Activated T-cell treated with anti-CD3 and anti-CD28 coated beads, Interleukin-2, amount 50 U/mL, for 48 hours (primary cell): ENCODE measurements at regions not wholly inside any gene's neighbourhood (a gene's known extent, or its start where the extent isn't known, plus 50 kb on each side); places are given as distances from the start of the nearest gene placed in this dataset.
A peak's percentile ranks its signal among the peaks of the same experiment; 100 is the strongest.
"Not testable (repeated sequence)": the region's sequence is repeated elsewhere in the genome, so short reads cannot be mapped to it uniquely, and the experiment has no call there.

Source experiments
- DNase-seq, 2 experiments: peaks; one replicate each; pipeline ENCODE4 v3.0.0-alpha.2; 2020

DNA sequence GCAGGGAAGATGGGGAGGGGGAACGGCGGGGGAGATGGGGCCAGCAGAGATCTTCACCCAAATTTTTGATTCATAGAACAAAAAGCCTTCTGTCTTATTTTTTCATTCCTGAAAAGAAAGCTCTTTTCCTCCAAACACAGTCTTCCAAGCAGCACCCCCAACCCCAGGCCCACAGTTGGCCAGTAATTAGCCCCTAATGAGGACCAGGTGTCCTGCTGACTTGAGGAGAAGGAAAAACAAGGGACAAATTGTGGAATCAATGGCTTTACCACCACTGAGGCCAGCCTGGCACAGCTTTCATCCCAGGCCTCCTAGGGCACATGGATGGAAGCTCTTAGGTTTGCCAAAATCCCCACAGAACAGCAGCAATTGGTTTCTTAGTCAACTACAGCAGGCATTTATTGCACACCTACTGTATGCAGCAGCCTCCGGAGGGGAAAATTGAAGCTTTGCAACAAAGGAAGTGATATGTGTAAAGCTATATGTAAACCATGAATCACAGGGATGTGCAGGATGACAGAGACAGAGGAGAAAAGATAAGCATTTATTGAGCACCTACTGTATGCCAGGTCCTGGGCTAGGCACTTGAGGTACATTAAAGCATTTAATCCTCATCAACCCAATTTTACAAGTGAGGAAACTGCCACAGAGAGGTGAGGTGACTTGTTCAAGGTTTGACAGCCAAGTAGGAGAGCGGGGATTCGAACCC is 199.5 kb downstream of the TBC1D2B start:
- DNase-seq = no peak

GRCh38 chr15:77876107-77876820 is 201.2 kb downstream of the TBC1D2B start:
- DNase-seq = not testable (repeated sequence)

DNA sequence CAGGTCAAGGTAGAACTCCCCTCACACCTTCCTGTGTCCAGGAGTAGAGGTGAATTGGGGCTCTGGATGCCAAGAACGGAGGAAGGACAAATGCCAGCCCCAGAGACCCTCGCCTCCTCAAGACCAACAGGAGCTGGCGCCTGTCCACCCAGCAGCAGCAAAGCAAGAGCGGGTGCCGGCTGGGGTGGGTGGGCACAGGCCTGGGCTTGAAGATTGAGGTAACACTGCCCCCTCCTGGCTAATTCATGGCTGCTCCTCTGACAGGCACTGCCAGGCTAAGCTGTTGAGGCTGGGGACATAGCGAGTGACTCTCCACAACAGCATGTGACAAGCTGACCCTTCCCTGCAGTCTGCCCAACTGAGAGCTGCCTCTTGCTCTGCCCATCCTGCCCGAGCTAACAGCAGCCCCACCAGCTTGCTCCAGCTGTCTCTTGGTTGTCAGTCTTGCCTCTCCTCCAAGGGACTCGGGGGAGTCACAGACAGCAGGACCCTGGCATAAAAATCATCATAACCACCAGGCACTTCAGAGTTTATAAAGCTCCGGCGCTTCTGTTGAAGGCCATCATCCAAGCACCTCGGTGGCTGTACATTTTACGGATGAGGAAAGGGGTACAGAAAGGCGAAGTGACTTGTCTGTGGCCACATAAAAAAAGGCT is 202.3 kb downstream of the TBC1D2B start:
- DNase-seq = peak; percentile 53 to 64

- DNase-seq = no peak
Observed at GRCh38 chr15:77874063-77874462, 203.4 kb downstream of the TBC1D2B start.

- DNase-seq = not testable (repeated sequence)
Observed at GRCh38 chr15:77872521-77873425, 204.7 kb downstream of the TBC1D2B start.

DNA sequence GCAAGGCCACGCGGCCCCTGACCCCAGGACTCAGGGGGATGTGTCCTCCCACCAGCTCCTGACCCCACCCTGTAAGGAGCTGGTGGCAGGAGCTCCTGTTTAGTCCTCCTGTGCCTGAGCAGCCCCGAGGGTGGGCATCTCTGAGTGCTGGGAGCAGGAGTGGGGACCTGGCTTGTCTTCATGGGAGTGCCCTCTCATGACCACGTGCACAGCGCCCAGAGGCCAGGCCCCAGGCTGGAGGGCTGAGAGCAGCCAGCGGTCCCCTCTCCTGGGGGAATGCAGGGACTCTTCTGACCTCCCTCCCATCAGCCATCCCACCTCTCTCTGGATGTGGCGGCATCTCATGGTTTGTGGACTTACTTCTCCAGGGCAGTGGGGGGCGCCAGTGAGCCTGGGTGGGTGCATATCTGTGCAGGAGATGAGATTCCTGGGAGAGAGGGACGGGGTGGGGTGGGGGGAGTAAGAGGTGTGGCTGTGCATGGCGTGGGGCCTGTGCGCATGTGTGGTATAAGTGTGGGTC is 205.6 kb downstream of the TBC1D2B start:
- no peak for DNase-seq

DNA sequence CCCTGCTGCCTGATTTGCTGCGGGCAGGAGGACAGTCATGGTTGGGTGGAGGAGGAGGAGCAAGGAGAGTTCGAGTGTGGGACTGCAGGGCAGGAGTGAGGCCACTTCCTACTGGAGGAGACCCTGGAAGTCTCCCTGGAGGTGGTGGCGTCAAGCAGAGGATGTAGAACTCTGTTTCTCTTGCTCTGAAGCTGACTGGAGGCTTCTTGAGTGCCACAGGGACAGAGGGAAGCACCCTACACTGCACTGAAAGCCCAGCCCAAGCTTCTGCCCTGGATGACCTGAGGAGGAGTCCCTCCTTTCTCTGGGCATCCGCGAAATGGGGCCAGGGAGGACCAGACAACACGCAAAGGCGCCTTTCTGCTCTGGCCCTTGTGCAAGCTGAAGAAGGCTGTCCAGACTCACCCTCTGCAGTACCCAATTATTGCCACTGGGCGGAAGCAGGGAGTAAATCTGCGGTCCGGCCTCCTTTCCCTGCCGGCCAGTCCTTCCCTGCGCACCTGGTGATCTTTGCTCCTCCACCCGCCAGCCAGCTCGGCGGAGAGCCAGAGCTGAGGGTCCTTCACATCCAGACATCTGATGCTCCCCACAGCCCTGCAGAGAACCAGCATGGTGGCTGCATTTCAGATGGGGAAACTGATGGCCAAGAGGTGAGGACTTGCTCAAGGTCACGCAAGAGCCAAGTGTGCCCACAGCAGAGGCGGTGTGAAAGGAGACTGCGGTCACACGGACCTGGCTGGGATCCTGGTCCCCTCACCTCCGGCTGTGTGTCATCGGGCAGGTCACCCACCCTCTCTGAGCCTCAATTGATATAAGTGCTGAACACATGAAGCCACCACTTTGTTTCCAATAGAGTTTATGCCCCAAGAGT is 207.1 kb downstream of the TBC1D2B start:
- peak; percentile 65 to 74 for DNase-seq

DNA sequence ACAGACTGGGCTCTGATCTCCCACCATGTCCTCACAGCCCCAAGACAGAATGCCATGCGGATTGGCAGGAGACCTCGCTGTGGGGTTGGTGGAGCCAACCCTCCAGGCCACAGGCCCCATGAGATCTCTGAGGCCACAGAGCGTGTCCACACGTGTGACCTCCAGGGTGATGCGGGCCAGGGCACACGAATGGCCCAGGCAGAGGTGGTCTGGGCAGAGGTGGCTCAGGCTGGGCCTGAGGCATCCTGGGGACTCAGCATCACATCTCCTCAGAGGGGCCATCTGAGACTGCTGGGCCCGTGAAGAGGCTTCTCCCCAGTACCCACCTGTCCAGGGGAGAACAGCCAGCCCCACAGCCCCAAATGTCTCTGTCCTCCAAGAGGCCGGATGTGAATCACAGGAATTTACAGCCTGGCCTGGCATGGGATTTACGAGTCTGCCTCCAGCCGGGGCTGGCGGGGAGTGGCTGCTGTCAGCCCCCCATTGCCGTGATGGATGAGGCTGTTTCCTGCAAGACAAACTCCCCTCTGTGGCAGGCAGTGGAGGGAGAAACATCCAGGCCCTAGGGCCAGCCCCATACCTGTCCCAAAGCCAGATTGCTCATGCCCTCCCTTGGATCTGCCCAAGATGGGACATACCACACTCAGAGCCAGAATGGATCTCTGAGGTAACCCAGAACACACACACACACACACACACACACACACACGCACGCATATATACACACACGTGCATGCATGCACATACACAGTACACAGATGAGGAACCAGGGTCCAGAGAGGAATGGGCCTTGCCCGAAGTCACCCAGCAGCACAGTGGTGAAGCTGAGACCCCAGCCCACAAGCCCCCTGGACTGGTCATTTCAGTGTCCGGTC is 208.3 kb downstream of the TBC1D2B start:
- no peak for DNase-seq

DNA sequence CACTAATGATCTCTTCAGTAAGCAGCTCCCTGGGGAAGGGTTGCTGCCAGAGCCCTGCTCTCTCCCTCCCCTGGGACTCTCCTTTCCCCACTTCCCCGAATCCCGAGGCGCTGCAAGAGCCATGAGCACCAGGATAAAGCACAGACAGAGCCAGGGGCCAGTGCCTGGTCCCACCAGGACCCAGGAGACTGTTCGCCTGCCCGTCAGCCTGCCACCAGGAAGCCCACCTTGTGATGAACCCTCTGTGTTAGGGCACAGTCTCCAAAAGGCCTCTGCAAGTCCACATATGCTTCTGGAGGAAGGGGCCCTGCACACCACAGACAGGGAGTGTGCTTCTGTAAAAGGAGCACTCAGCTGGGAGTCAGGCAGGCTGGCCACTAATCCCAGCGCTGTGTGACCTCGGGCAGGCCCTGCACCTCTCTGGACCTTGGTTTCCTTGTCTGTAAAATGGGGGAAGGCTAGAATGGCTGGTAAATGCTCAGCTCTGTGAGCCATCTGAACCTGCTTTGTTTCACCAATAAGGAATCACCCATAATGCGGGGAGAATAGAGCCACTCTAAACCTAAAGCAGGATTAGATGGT is 209.4 kb downstream of the TBC1D2B start:
- not testable (repeated sequence) for DNase-seq

DNA sequence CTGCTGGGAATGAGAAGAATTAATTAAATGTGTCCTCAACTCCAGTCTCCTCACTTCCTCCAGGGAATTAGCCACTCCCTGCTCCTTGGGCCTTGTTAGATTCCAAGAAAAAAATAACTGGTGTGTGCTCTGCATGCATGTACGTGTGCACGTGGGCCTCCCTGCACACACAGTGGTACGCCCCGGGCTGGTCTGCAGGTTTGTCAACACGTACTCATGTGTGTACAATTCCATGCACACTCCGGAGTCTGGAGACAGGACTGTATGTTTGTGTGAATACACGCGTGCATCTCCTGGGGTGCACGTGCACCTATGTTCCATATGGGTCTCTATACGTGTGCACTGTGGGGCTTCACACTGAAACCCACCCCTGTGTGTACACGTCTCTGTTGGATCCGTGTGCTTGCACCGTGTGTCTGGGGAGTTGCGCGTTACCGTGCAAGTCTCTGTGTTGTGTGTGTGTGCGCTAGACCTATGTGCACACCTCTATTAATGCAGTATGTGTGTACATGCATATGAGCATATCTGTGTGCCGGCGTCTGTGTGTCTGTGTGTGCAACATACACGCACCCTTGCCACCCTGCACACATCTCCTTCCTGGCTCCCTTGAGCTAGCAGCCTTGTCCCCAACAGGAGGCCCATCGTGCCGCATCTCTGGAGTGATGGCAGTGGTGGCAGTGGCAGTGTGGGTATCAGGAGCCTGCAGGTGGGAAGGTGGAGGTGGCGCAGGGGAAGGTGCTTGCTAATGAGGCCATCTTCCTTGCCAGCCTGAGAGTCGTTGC is 210.1 kb downstream of the TBC1D2B start:
- DNase-seq = no peak

- no peak for DNase-seq
Observed at GRCh38 chr15:77866596-77867125, 210.8 kb downstream of the TBC1D2B start.

- DNase-seq = no peak
Observed at GRCh38 chr15:77866186-77866585, 211.3 kb downstream of the TBC1D2B start.

DNA sequence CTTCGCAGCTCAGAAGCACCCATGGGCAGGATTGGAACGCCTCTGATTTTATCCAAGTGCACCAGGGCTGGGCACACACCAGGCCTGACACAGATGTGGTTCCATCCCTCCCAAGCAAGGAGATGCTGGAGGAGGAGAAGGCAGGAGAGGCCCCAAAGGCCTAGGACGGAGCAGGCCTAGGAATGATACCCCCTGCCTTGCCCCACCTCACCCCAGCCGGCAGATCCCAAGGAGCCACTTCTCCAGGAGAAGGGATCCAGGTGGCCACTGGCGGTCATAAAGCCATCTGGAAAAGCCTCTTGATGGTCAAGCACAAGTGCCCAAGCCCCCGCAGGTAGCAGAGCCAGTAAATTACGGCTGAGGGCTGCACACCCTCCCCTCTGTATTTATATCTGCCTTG is 211.8 kb downstream of the TBC1D2B start:
- DNase-seq = no peak

- no peak for DNase-seq
Observed at GRCh38 chr15:77865106-77865610, 212.4 kb downstream of the TBC1D2B start.

DNA sequence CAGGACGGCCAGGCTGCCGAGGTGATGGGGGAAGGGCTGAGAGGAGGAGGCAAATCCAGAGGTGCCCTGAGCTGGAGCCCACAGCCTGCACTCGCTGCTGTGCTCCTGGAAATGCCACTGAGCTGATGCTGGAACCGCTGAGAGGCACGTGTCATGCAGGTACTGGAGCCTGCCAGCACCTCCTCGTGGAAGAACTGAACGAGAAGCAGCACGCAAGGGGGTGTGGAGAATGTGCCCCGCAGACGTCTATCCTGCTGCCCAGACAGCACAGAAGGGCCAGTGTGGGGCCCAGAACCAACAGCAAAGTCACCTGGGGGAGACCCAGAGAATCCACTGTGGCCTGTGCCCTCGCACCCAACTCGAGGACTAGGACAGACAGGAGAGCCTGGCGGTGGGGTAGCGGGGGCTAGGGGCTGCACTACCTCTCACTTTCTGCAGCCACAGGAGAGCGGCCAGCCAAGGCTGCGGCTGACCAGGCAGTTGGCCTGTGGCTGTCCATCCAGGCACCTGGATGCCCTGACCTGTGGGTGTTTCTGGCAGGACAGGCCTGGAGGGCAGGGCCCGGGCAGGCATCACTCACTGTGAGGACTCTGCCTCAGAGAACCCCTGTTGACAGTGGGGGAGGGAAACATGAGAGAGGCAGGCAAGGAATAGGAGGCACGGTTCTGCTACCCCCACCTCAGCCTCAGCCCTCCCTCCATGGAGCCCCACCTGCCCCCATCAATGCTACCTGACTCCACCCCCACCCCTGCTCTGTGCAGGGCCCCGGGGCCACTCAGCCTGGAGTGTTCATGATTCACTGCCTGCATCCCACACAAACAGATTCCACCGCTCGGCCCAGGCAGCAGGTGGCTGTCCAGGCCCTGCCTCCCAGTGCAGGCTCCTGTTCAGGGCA is 213.1 kb downstream of the TBC1D2B start:
- DNase-seq = no peak

DNA sequence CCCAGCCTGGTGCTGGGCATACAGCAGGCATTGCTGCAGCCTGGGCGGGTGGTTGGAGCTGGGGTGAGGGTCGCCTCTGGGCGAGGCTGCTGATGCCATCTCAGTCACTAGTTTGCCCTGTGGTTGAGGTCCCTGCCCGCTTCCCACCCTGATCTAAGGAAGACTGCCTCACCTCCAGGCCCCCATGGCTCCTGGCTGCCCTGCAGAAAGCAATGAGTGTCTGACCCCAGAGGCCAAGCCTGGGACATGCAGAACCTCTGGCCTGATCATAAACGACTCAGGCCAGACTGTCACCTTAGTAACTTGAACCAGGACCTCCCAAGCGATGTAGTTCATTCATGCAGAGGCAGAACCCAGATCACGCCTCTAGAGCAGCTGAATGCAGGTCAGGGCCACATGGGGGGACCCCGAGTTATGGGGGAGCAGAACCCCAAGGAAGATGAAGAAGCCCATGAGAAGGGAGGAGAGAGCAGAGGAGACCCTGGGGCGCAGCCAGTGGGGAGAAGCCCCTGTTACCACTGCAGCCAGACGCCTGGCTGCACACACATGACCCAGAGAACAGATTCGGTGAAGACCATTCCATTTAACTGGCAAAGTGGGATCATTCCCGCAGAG is 213.9 kb downstream of the TBC1D2B start:
- DNase-seq = no peak

DNA sequence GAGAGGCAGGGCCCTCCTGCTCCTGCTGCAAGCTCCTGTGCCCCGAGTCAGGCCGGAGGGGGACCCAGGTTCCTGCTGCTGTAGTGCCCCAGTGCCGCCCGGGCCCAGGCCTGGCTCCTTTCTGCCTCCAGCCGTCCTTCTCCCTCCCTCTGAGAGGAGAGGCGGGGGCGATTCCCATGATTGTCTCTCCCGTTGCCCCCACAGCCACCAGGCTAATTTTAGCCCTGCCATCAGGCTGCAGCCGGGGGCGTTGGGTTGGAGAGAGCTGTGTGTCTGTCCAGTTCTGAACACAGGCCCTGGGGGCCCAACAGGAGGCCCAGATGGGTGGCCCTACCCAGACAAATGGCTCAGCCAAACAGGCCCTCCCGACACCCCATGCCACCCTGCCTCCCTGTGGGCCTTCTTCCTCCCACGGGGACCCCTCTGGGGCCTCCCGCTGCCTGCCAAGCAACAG is 214.8 kb downstream of the TBC1D2B start:
- DNase-seq = no peak
